ENCODE measurements at regions not wholly inside any gene's neighbourhood (a gene's known extent, or its start where the extent isn't known, plus 50 kb on each side); places are given as distances from the start of the nearest gene placed in this dataset.

GRCh38 chr6:4644996-4645395, 131.2 kb upstream of the CDYL start (continued):
- TF ChIP-seq, protein P1, sequence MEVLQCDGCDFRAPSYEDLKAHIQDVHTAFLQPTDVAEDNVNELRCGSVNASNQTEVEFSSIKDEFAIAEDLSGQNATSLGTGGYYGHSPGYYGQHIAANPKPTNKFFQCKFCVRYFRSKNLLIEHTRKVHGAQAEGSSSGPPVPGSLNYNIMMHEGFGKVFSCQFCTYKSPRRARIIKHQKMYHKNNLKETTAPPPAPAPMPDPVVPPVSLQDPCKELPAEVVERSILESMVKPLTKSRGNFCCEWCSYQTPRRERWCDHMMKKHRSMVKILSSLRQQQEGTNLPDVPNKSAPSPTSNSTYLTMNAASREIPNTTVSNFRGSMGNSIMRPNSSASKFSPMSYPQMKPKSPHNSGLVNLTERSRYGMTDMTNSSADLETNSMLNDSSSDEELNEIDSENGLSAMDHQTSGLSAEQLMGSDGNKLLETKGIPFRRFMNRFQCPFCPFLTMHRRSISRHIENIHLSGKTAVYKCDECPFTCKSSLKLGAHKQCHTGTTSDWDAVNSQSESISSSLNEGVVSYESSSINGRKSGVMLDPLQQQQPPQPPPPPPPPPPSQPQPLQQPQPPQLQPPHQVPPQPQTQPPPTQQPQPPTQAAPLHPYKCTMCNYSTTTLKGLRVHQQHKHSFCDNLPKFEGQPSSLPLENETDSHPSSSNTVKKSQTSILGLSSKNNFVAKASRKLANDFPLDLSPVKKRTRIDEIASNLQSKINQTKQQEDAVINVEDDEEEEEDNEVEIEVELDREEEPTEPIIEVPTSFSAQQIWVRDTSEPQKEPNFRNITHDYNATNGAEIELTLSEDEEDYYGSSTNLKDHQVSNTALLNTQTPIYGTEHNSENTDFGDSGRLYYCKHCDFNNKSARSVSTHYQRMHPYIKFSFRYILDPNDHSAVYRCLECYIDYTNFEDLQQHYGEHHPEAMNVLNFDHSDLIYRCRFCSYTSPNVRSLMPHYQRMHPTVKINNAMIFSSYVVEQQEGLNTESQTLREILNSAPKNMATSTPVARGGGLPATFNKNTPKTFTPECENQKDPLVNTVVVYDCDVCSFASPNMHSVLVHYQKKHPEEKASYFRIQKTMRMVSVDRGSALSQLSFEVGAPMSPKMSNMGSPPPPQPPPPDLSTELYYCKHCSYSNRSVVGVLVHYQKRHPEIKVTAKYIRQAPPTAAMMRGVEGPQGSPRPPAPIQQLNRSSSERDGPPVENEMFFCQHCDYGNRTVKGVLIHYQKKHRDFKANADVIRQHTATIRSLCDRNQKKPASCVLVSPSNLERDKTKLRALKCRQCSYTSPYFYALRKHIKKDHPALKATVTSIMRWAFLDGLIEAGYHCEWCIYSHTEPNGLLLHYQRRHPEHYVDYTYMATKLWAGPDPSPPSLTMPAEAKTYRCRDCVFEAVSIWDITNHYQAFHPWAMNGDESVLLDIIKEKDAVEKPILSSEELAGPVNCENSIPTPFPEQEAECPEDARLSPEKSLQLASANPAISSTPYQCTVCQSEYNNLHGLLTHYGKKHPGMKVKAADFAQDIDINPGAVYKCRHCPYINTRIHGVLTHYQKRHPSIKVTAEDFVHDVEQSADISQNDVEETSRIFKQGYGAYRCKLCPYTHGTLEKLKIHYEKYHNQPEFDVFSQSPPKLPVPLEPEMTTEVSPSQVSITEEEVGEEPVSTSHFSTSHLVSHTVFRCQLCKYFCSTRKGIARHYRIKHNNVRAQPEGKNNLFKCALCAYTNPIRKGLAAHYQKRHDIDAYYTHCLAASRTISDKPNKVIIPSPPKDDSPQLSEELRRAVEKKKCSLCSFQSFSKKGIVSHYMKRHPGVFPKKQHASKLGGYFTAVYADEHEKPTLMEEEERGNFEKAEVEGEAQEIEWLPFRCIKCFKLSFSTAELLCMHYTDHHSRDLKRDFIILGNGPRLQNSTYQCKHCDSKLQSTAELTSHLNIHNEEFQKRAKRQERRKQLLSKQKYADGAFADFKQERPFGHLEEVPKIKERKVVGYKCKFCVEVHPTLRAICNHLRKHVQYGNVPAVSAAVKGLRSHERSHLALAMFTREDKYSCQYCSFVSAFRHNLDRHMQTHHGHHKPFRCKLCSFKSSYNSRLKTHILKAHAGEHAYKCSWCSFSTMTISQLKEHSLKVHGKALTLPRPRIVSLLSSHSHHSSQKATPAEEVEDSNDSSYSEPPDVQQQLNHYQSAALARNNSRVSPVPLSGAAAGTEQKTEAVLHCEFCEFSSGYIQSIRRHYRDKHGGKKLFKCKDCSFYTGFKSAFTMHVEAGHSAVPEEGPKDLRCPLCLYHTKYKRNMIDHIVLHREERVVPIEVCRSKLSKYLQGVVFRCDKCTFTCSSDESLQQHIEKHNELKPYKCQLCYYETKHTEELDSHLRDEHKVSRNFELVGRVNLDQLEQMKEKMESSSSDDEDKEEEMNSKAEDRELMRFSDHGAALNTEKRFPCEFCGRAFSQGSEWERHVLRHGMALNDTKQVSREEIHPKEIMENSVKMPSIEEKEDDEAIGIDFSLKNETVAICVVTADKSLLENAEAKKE (CRISPR knock-in tag; IDR thresholded peaks at IDR 0.05), result no peak
- TF ChIP-seq REST (IDR thresholded peaks at IDR 0.05; ENCODE audit: unreplicated experiment) (no peak), ZNF114 (CRISPR knock-in tag; IDR thresholded peaks at IDR 0.05) (no peak), ZNF331 (CRISPR knock-in tag; IDR thresholded peaks at IDR 0.05; ENCODE audit: low read depth) (no peak), CREB1 (CRISPR knock-in tag; IDR thresholded peaks at IDR 0.05; ENCODE audit: low read depth) (no peak)

GRCh38 chr6:4641461-4641860, 134.7 kb upstream of the CDYL start:
- peaks cover 8% of the 10 kb centered on the region; the same call in 2 of the 3 replicates for H3K9me3 Mint-ChIP-seq
- Histone ChIP-seq H4K20me1 (replicated peaks; ENCODE audit: insufficient read depth) (no peaks in the 10 kb centered on the region), H3K36me3 (ENCODE audit: insufficient read depth) (no peaks in the 10 kb centered on the region; the same call in 1 of the 2 replicates), H3K9me2 (ENCODE audit: insufficient read depth) (no peaks in the 10 kb centered on the region; the same call in 1 of the 2 replicates), H3K79me2 (replicated peaks; ENCODE audit: insufficient read depth) (no peaks in the 10 kb centered on the region), H3F3A (replicated peaks; ENCODE audit: low read depth) (no peaks in the 10 kb centered on the region), H2AFZ (no peak overlapping the region), H3K4me2 (no peak overlapping the region), H3K27me3 (ENCODE audit: insufficient read depth) (no peaks in the 10 kb centered on the region), H3K4me1 (ENCODE audit: insufficient read depth) (no peaks in the 10 kb centered on the region), H3K4me3 (no peak overlapping the region), H3K27ac (ENCODE audit: low read depth) (no peak overlapping the region)
- H3K27me3 Mint-ChIP-seq (ENCODE audit: insufficient read depth, low read depth, poor library complexity), result peaks cover 3% of the 10 kb centered on the region
- H3K4me1 Mint-ChIP-seq, result peaks cover 23% of the 10 kb centered on the region
- no peaks in the 10 kb centered on the region for H3K36me3 Mint-ChIP-seq (ENCODE audit: low read depth)
- H3K4me3 Mint-ChIP-seq, result no peak overlapping the region
- no peak for DNase-seq (ENCODE audit: low spot score)
- H3K27ac Mint-ChIP-seq, result no peak overlapping the region
- ATAC-seq, result no peak
- no peak for TF ChIP-seq STAT1 (IDR thresholded peaks at IDR 0.05; ENCODE audit: unreplicated experiment)
- no peak for TF ChIP-seq ZNF114 (CRISPR knock-in tag; IDR thresholded peaks at IDR 0.05)
- TF ChIP-seq ZNF331 (CRISPR knock-in tag; IDR thresholded peaks at IDR 0.05; ENCODE audit: low read depth), result no peak
- no peak for TF ChIP-seq CREB1 (CRISPR knock-in tag; IDR thresholded peaks at IDR 0.05; ENCODE audit: low read depth)
- TF ChIP-seq, protein P2, sequence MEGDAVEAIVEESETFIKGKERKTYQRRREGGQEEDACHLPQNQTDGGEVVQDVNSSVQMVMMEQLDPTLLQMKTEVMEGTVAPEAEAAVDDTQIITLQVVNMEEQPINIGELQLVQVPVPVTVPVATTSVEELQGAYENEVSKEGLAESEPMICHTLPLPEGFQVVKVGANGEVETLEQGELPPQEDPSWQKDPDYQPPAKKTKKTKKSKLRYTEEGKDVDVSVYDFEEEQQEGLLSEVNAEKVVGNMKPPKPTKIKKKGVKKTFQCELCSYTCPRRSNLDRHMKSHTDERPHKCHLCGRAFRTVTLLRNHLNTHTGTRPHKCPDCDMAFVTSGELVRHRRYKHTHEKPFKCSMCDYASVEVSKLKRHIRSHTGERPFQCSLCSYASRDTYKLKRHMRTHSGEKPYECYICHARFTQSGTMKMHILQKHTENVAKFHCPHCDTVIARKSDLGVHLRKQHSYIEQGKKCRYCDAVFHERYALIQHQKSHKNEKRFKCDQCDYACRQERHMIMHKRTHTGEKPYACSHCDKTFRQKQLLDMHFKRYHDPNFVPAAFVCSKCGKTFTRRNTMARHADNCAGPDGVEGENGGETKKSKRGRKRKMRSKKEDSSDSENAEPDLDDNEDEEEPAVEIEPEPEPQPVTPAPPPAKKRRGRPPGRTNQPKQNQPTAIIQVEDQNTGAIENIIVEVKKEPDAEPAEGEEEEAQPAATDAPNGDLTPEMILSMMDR (conservative IDR thresholded peaks at IDR 0.05; ENCODE audit: low read depth in 2 of 2), result no peak
- no peak for TF ChIP-seq POLR2AphosphoS5 (IDR thresholded peaks at IDR 0.05; ENCODE audit: low read depth)
- TF ChIP-seq, protein P3, sequence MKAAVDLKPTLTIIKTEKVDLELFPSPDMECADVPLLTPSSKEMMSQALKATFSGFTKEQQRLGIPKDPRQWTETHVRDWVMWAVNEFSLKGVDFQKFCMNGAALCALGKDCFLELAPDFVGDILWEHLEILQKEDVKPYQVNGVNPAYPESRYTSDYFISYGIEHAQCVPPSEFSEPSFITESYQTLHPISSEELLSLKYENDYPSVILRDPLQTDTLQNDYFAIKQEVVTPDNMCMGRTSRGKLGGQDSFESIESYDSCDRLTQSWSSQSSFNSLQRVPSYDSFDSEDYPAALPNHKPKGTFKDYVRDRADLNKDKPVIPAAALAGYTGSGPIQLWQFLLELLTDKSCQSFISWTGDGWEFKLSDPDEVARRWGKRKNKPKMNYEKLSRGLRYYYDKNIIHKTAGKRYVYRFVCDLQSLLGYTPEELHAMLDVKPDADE (IDR thresholded peaks at IDR 0.05), result no peak
- TF ChIP-seq NANOG (IDR thresholded peaks at IDR 0.05; ENCODE audit: borderline replicate concordance), result no peak
- no peak for TF ChIP-seq EZH2phosphoT487 (IDR thresholded peaks at IDR 0.05; ENCODE audit: unreplicated experiment)
- TF ChIP-seq JUNB (IDR thresholded peaks at IDR 0.05; ENCODE audit: unreplicated experiment), result no peak
- TF ChIP-seq EZH2 (IDR thresholded peaks at IDR 0.05; ENCODE audit: low read depth, unreplicated experiment), result no peak

Measured in GM23338 (cell line).